ENCODE measurements at regions not wholly inside any gene's neighbourhood (a gene's known extent, or its start where the extent isn't known, plus 50 kb on each side); places are given as distances from the start of the nearest gene placed in this dataset.

DNA sequence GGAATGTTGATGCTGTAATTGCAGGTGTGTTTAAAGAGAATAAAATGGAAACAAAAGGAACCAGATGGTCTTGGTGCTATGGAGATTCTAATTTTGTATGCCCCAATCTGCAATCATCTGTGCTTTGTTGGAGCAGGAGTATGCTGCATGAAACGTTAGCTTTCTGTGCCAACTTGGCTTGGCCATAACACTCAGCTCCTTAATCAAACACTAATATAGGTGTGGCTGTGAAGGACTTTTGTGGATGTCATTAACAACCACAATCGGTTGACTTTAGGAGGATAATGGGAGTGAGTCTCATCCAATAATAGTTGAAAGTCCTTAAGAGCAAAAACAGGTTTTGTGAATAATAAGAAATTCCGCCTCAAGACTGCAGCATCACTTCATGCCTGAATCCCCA is 399.2 kb downstream of the NLGN4X start:
- no peak for DNase-seq

GRCh38 chrX:5829060-5829459 is 399.6 kb downstream of the NLGN4X start:
- no peak for DNase-seq

GRCh38 chrX:5823903-5824302 is 404.8 kb downstream of the NLGN4X start:
- DNase-seq, result no peak

GRCh38 chrX:5810636-5811035 is 418.0 kb downstream of the NLGN4X start:
- DNase-seq, result no peak

DNA sequence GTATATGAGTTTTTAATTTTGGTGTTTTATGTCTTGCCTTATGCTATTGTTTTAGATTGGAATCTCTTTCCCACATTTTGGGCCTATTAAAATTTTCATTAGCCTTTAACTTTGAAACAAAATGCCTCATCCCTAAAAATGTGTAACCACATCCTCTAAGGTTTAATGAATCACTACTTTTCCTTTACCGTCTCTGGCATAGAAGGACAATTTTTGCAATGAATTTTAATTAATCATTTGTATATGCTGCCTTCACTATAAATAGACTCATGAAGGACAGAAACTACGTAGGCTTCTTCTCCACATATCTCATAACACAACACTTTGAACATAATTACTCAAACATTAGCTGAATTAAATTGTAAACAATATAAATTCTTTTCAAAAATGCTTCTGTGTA is 421.5 kb downstream of the NLGN4X start:
- DNase-seq, result peak; percentile 3

GRCh38 chrX:5802391-5802790 is 426.3 kb downstream of the NLGN4X start:
- DNase-seq, result no peak

- no peak for DNase-seq
Measured at GRCh38 chrX:5791721-5792120, 436.9 kb downstream of the NLGN4X start.

GRCh38 chrX:5788910-5789309 is 439.8 kb downstream of the NLGN4X start:
- no peak for DNase-seq

GRCh38 chrX:5780821-5781220 is 447.8 kb downstream of the NLGN4X start:
- DNase-seq, result peak; percentile 44

- no peak for DNase-seq
Measured at GRCh38 chrX:5775846-5776430, 452.7 kb downstream of the NLGN4X start.

DNA sequence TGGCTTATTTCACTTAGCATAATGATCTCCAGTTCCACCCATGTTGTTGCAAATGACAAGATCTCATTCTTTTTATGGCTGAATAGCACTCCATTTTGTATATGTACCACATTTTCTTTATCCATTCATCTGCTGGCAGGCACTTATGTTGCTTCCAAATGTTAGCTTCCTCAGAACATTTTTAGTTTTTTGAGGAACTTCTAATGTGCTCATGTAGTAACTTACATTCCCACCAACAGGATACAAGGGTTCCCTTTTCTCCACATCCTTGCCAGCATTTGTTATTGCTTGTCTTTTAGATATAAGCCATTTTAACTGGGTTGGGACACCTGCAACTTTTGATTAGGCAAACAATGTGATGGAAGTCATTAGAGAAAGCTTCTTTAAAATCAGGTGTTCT is 454.2 kb downstream of the NLGN4X start:
- no peak for DNase-seq

- DNase-seq, result peak; percentile 8
Measured at GRCh38 chrX:5771441-5771840, 457.2 kb downstream of the NLGN4X start.

DNA sequence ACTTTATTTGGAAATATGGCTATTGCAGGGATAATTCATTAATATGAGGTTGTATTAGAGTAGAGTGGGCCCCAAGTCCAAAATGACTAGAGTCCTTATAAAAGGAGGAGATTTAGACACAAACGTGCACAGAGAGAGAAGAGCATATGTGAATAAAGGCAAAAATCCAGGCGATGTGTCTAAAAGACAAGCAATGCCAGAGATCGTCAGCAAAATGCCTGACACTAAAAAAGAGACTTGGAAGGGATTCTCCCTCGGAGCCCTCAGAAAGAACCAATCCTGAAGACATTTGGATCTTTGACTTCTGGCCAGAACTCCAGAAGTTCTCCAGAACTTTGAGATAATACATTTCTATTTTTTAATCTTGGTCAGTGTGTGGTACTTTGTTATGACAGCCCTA is 472.1 kb downstream of the NLGN4X start:
- DNase-seq, result no peak

GRCh38 chrX:5753291-5753690 is 475.4 kb downstream of the NLGN4X start:
- DNase-seq, result no peak

GRCh38 chrX:5752831-5753230 is 475.8 kb downstream of the NLGN4X start:
- DNase-seq, result no peak

DNA sequence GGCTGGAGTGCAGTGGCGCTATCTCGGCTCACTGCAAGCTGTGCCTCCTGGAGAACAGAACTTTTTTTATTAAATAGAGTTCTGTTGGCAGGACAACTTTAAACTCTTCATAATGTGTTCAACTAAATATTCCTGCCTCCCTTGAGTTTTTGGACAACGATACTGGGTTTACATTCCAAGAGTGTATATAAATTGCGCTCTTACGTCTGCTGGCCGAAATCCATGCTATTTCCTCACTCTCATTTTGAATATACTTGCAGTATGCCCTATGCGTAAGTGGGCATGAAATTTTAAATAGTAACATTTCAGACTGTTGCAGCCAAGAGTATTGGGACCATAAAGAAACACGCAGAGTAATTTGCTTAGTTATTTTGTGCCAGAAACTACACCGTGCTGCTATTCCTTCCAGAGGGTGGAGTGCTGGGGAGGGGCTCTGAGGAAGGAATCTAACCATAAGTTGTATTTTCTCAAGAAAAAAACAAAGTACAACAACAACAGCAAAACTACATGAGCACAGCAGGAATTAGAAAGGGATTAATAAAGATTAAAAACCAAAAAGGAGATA is 480.0 kb downstream of the NLGN4X start:
- no peak for DNase-seq

DNA sequence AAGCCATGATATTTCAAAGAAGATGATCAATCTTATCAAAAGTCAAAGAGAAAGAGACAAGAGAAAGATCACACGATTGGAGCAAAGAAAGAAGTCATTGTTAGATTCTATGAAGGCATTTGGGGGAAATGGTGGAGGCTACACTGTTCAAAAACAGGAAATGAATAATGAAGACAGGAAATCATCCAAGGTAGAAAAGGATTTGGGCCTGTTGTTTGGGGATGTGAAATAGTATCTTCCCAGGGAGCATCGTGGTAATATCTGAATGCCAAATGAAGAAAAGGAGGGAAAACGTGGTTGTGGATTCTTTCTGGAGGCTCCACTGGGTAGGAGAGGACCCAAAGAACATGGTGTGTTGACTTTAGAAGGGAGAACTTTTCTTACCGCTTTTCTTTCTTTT is 482.4 kb downstream of the NLGN4X start:
- DNase-seq, result no peak

DNA sequence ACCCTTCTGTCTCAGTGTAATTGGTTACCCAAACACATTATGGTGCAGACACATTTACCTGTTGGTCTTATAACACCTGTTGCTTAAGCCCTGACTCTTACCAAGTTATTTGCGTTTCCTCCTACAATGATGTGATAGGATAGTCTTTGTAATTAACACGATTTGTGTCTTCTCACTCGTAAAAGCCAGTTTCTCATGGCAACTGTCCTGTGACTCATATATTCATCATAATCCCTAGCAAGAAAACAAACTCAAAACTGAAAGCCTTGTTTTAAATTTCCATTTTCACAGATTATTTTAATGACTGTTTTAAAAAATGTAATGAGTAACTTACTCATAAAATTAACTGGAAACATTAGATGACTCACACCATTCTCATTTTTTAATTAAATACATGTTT is 495.2 kb downstream of the NLGN4X start:
- peak; percentile 14 for DNase-seq

- peak; percentile 45 for DNase-seq
Measured at GRCh38 chrX:5730556-5730955, 498.1 kb downstream of the NLGN4X start.

- peak; percentile 77 for DNase-seq
Measured at GRCh38 chrX:5726224-5726623, 502.4 kb downstream of the NLGN4X start.

DNA sequence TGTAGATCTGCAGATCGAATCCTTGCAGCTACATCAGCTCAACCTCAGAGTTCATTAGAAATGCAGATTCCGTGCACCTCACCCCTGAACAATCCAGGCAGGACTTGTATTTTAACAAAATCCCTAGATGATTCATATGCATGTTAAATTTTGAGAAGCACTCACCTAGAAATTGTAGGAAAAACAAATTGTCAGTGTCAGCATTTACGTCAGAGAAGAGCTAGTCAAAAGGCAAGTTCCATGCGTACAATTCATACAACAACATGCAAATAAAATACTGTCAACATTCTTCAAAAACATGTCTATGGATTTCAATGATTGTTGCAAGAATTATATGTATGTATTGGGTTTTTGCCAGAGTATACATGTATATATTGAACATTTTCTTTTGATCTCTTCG is 504.5 kb downstream of the NLGN4X start:
- DNase-seq, result no peak

DNA sequence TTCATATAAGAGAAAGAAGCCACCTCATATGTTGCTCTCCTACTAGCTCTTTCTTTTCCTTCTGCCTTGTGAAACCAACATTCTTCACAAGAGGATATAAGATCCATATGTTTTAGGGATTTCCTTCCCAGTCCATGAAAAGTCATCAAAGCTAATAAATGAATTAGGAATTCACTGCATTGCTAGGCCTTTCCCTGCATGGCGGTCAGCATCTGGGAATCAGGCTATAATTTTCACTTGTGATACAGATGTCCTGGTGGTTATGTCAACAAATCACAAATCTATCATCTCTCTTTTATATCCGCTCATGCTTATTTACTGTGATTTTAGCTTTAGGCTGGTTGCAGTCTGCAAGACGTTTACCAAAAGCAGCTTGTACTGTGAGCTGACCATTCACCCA is 510.0 kb downstream of the NLGN4X start:
- DNase-seq, result no peak

GRCh38 chrX:5716666-5717065 is 512.0 kb downstream of the NLGN4X start:
- no peak for DNase-seq

DNA sequence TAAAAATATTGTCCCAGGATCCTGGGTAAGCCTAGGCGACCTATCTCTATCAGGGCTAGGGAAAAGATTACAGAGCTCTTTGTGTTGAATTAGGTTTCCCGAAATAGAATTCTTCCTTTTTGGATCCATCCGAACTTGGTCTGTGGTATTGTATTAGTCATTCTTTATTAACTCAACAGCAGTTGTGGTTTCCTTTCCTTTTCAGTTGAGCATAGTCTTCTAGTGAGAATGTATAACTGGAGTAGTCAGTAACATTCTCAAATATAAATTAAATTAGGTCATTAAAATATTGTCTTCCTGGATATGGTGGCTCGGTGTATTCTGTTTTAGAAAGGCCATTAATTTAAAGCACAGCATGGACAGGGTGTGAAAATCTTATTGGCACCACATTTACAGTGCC is 520.4 kb downstream of the NLGN4X start:
- peak; percentile 76 for DNase-seq

DNA sequence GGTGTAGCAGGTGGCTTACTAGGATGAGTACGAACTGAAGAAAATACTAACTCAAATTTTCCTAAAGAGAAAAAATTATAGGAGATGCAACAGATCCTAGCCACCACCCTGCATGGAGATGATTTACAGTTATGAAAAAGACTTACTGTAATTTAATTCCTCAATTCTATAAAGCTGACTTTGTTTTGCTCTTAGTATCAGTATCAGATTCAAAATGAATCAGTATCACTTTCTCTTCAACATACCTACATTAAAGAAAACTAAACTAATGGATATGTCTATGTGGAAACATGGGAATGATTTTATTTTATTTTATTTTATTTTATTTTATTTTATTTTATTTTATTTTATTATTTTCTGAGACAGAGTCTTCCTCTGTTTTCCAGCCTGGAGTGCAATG is 525.8 kb downstream of the NLGN4X start:
- no peak for DNase-seq
